HL-60 (cell line): ENCODE measurements at regions not wholly inside any gene's neighbourhood (a gene's known extent, or its start where the extent isn't known, plus 50 kb on each side); places are given as distances from the start of the nearest gene placed in this dataset.
"Not testable (repeated sequence)": the region's sequence is repeated elsewhere in the genome, so short reads cannot be mapped to it uniquely, and the experiment has no call there.

ENCODE experiments used
- DNase-seq, 2 experiments: peaks; one replicate each; pipeline ENCODE4 v3.0.0-alpha.2; 2010 to 2020; ENCODE audit warnings: low read depth in 1 of 2, low spot score in 1 of 2
- H3K27ac ChIP-seq: fragments of 250-450 bp; sonication (Bioruptor Pico); replicated peaks from 2 replicates; pipeline ENCODE4 v1.5.1; 2020; ENCODE audit warnings: mild to moderate bottlenecking, moderate library complexity
- H3K27me3 ChIP-seq: fragments of 250-450 bp; sonication (Bioruptor Pico); 2 replicates; pipeline ENCODE4 v1.5.1; 2021; ENCODE audit warnings: mild to moderate bottlenecking, moderate library complexity; ENCODE audit not compliant: insufficient read depth, poor library complexity, severe bottlenecking
- H3K4me3 ChIP-seq: replicated peaks from 2 replicates; pipeline ENCODE4 v1.5.1; 2011; ENCODE audit warnings: mild to moderate bottlenecking, control low read depth, low read length; ENCODE audit not compliant: insufficient read depth
- CTCF ChIP-seq: IDR thresholded peaks from one replicate; pipeline ENCODE4 v1.5.1; 2011; ENCODE audit warnings: low read length, control low read depth, inconsistent platforms; ENCODE audit not compliant: insufficient read depth
- GABPA ChIP-seq: IDR thresholded peaks from 2 replicates; pipeline ENCODE4 v1.6.1; 2012; ENCODE audit warnings: low read depth
- POLR2AphosphoS5 ChIP-seq: IDR thresholded peaks from 2 replicates; pipeline ENCODE4 v1.6.1; 2012; ENCODE audit warnings: low read depth
- REST ChIP-seq: IDR thresholded peaks from 2 replicates; pipeline ENCODE4 v1.6.1; 2012; ENCODE audit warnings: low read depth; ENCODE audit not compliant: insufficient replicate concordance
- SPI1 ChIP-seq: IDR thresholded peaks from 2 replicates; pipeline ENCODE4 v1.6.1; 2012; ENCODE audit warnings: low read depth, mild to moderate bottlenecking, borderline replicate concordance

DNA sequence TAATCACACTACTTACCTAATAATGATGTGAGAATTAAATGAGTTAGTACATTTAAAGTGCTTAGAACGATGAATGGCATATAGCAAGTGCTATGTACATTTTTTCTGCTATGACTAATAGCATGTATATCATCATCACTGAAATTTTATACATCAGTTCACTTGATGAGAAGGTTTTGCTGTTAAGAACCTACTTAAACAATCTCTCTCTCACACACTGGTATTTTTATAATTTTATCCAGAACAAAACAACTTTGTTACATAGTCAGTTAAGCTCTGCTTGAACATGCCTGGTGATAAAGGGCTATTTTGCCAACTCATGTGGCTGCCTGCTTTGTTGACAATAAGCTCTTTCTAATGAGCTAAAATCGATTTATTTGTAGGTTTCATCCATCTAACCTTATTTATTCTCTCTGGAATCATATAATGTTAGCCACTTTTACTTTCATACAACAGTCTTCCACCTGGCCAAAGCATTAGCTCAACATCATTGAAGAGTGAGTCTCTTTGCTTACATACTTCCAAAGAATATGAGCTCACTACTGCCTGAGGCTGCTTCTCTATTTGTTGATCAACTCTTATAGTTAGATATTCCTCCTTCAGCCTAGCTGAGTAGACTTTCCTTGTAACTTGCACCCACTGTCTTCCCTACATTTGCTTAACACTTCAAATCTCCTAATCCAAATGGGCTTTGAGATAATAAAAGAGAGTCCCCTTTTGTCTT, 372.7 kb upstream of the BOD1L1 start:
- Histone ChIP-seq H3K27me3 (no peaks in the 10 kb centered on the region), H3K27ac (no peak overlapping the region), H3K4me3 (no peak overlapping the region)
- DNase-seq: no peak
- TF ChIP-seq REST: no peak
- no peak for TF ChIP-seq SPI1
- no peak for TF ChIP-seq GABPA
- no peak for TF ChIP-seq CTCF
- TF ChIP-seq POLR2AphosphoS5: no peak

GRCh38 chr4:14002331-14002730, 374.8 kb upstream of the BOD1L1 start:
- H3K27me3 ChIP-seq, H3K4me3 ChIP-seq, DNase-seq, H3K27ac ChIP-seq: not testable (repeated sequence)

GRCh38 chr4:14008494-14008893, 381.0 kb upstream of the BOD1L1 start:
- TF ChIP-seq GABPA: no peak
- TF ChIP-seq CTCF: no peak
- peak; percentile 47; the same call in 1 of the 2 replicates for TF ChIP-seq SPI1
- TF ChIP-seq REST: no peak
- no peak for TF ChIP-seq POLR2AphosphoS5
- Histone ChIP-seq H3K4me3 (no peak overlapping the region), H3K27me3 (no peaks in the 10 kb centered on the region), H3K27ac (no peak overlapping the region)
- peak in 1 of 2 experiments; percentile 30 for DNase-seq

GRCh38 chr4:14018191-14018853, 390.8 kb upstream of the BOD1L1 start:
- Histone ChIP-seq H3K27ac (no peak overlapping the region), H3K27me3 (no peaks in the 10 kb centered on the region), H3K4me3 (no peak overlapping the region)
- TF ChIP-seq REST (no peak), SPI1 (no peak), GABPA (no peak), CTCF (no peak), POLR2AphosphoS5 (no peak)
- DNase-seq: no peak
